A549 (cell line): ENCODE measurements at regions not wholly inside any gene's neighbourhood (a gene's known extent, or its start where the extent isn't known, plus 50 kb on each side); places are given as distances from the start of the nearest gene placed in this dataset.

Experiments
- ATAC-seq, 2 experiments: fragments of 200-7000 bp in 1 of 2; fragments of >200 bp in 1 of 2; cut with Nextera tagmentation in 1 of 2; cut with Tn5 transposase in 1 of 2; 3 replicates each; pipeline versions ENCODE4 v1.8.0 to v1.9.1; 2018 to 2020; ENCODE audit warnings: mild to moderate bottlenecking in 1 of 2, moderate library complexity in 1 of 2
- CTCF ChIA-PET: fragments of 300-600 bp; sonication (Branson Sonifier 250); formaldehyde crosslinking; extraction: SDS; loops from one replicate; lab custom pipeline; 2021; ENCODE audit warnings: antibody characterized with exemption, inconsistent platforms; lab: Yijun Ruan, JAX
- POLR2A ChIA-PET: fragments of 350-600 bp; formaldehyde crosslinking; extraction: SDS; loops from one replicate; lab custom pipeline; 2021; ENCODE audit warnings: antibody characterized with exemption, inconsistent platforms; lab: Yijun Ruan, JAX
- DNase-seq, 2 experiments: peaks; one replicate each; pipeline versions ENCODE4 v3.0.0 to v3.0.0-alpha.2; 2011 to 2016; ENCODE audit warnings: low read depth in 1 of 2, low spot score in 1 of 2
- FAIRE-seq: peaks from 2 replicates; lab custom pipeline; 2011; peaks lifted over from hg19 to GRCh38; lab: Jason Lieb, UNC
- H3K27ac ChIP-seq, 2 experiments: fragments of >200 bp; sonication (Bioruptor Twin); formaldehyde crosslinking; 3 replicates each; pipeline ENCODE4 v1.5.1; 2016 to 2017
- H3K4me1 ChIP-seq: fragments of >200 bp; sonication (Bioruptor Twin); formaldehyde crosslinking; 3 replicates; pipeline ENCODE4 v1.6.1; 2016
- H3K4me2 ChIP-seq: fragments of >200 bp; sonication (Bioruptor Twin); formaldehyde crosslinking; 3 replicates; pipeline ENCODE4 v1.6.1; 2016
- H3K4me3 ChIP-seq: fragments of >200 bp; sonication (Bioruptor Twin); formaldehyde crosslinking; 3 replicates; pipeline ENCODE4 v1.5.1; 2016
- H3K9me3 ChIP-seq: fragments of >200 bp; sonication (Bioruptor Twin); formaldehyde crosslinking; 3 replicates; pipeline ENCODE4 v1.6.1; 2016
- BCL3 ChIP-seq: fragments of >200 bp; sonication (Bioruptor Twin); formaldehyde crosslinking; IDR thresholded peaks from 3 replicates; pipeline ENCODE4 v1.6.1; 2016
- CHD4 ChIP-seq: fragments of 200-600 bp; sonication (generic); IDR thresholded peaks from 2 replicates; pipeline ENCODE4 v1.6.1; 2016; ENCODE audit warnings: antibody characterized with exemption, mild to moderate bottlenecking, borderline replicate concordance
- CTCF ChIP-seq: fragments of >200 bp; sonication (Bioruptor Twin); formaldehyde crosslinking; IDR thresholded peaks from 3 replicates; pipeline ENCODE4 v1.5.1; 2016
- EHF ChIP-seq: fragments of 250-450 bp; sonication (Bioruptor Pico); IDR thresholded peaks from 2 replicates; pipeline ENCODE4 v1.5.0; 2020; ENCODE audit warnings: mild to moderate bottlenecking
- EHMT2 ChIP-seq: fragments of 200-600 bp; sonication (generic); IDR thresholded peaks from 2 replicates; pipeline ENCODE4 v1.6.1; 2016; ENCODE audit warnings: antibody characterized with exemption, low read depth, mild to moderate bottlenecking, moderate library complexity
- FOSB ChIP-seq: fragments of 250-450 bp; sonication (Bioruptor Pico); IDR thresholded peaks from 2 replicates; pipeline ENCODE4 v1.5.0; 2020; ENCODE audit warnings: mild to moderate bottlenecking, moderate library complexity
- GATA3 ChIP-seq: IDR thresholded peaks from 2 replicates; pipeline ENCODE4 v1.6.1; 2012; ENCODE audit warnings: borderline replicate concordance
- HDAC2 ChIP-seq: fragments of 200-600 bp; sonication (generic); IDR thresholded peaks from 2 replicates; pipeline ENCODE4 v1.6.1; 2016
- HEYL ChIP-seq: fragments of 250-450 bp; sonication (Bioruptor Pico); IDR thresholded peaks from 2 replicates; pipeline ENCODE4 v1.8.0; 2021; ENCODE audit warnings: mild to moderate bottlenecking, moderate library complexity
- HOXB13 ChIP-seq: fragments of 250-450 bp; sonication (Bioruptor Pico); IDR thresholded peaks from 2 replicates; pipeline ENCODE4 v1.5.0; 2020; ENCODE audit warnings: low read depth, mild to moderate bottlenecking, moderate library complexity
- HOXB5 ChIP-seq: fragments of 250-450 bp; sonication (Bioruptor Pico); IDR thresholded peaks from 2 replicates; pipeline ENCODE4 v1.5.0; 2020; ENCODE audit warnings: mild to moderate bottlenecking, moderate library complexity
- JUNB ChIP-seq: fragments of >200 bp; sonication (Bioruptor Twin); formaldehyde crosslinking; IDR thresholded peaks from 2 replicates; pipeline ENCODE4 v1.6.1; 2016
- KDM5A ChIP-seq: fragments of 200-600 bp; sonication (generic); IDR thresholded peaks from 2 replicates; pipeline ENCODE4 v1.6.1; 2016; ENCODE audit warnings: antibody characterized with exemption, mild to moderate bottlenecking
- MAFK ChIP-seq: fragments of 450-650 bp; IDR thresholded peaks from 2 replicates; pipeline ENCODE4 v1.6.1; 2014; ENCODE audit not compliant: partially characterized antibody
- MAX ChIP-seq: IDR thresholded peaks from 2 replicates; pipeline ENCODE4 v1.6.1; 2012
- NFE2L2 ChIP-seq: fragments of 150-350 bp; conservative IDR thresholded peaks from 2 replicates; pipeline ENCODE4 v1.6.1; 2014; ENCODE audit warnings: low read length
- NPAS2 ChIP-seq: fragments of 250-450 bp; sonication (Bioruptor Pico); IDR thresholded peaks from 2 replicates; pipeline ENCODE4 v1.8.0; 2022; ENCODE audit warnings: mild to moderate bottlenecking, moderate library complexity, borderline replicate concordance
- PHF8 ChIP-seq: fragments of 200-600 bp; sonication (generic); IDR thresholded peaks from 2 replicates; pipeline ENCODE4 v1.6.1; 2016; ENCODE audit warnings: low read depth, mild to moderate bottlenecking, antibody characterized with exemption, moderate library complexity, borderline replicate concordance
- POLR2A ChIP-seq: IDR thresholded peaks from 2 replicates; pipeline ENCODE4 v1.6.1; 2012; ENCODE audit warnings: mild to moderate bottlenecking, low read length
- RCOR1 ChIP-seq: fragments of 150-350 bp; IDR thresholded peaks from 2 replicates; pipeline ENCODE4 v1.6.1; 2014; ENCODE audit warnings: antibody characterized with exemption, low read length, low read depth
- RFX5 ChIP-seq: fragments of 450-650 bp; IDR thresholded peaks from 2 replicates; pipeline ENCODE4 v1.7.1; 2014; ENCODE audit warnings: antibody characterized with exemption, mild to moderate bottlenecking, moderate library complexity
- RNF2 ChIP-seq: fragments of 200-600 bp; sonication (generic); IDR thresholded peaks from 2 replicates; pipeline ENCODE4 v1.6.1; 2016; ENCODE audit warnings: low read depth, mild to moderate bottlenecking, antibody characterized with exemption, moderate library complexity, borderline replicate concordance
- TFCP2L1 ChIP-seq: fragments of 250-450 bp; sonication (Bioruptor Pico); IDR thresholded peaks from 2 replicates; pipeline ENCODE4 v1.5.0; 2021; ENCODE audit warnings: mild to moderate bottlenecking
- ZNF302 ChIP-seq: fragments of 250-450 bp; sonication (Bioruptor Pico); IDR thresholded peaks from 2 replicates; pipeline ENCODE4 v1.9.0; 2021; ENCODE audit warnings: inconsistent platforms, mild to moderate bottlenecking, moderate library complexity
- WGBS: methylation state at CpG from one replicate; pipeline ENCODE4 v1.1.6; 2017; ENCODE audit errors: missing lambda C conversion rate; 5-methylcytosine and 5-hydroxymethylcytosine counted together

GRCh38 chr13:106710266-106710665 lies 142.3 kb upstream of the ARGLU1 start:
- no peak overlapping the region for H3K4me3 ChIP-seq
- H3K27ac ChIP-seq, result no peak overlapping the region
- WGBS, result 19% methylated on average over 7 of the region's 7 CpGs
- no peak overlapping the region for H3K4me2 ChIP-seq
- FAIRE-seq (no peak), ATAC-seq (no peak), DNase-seq (no peak)
- no peaks in the 10 kb centered on the region for H3K4me1 ChIP-seq
- H3K9me3 ChIP-seq, result no peaks in the 10 kb centered on the region
- TF ChIP-seq CTCF (no peak), EHF (CRISPR knock-in tag) (no peak), RFX5 (no peak), RCOR1 (no peak), NFE2L2 (no peak), FOSB (CRISPR knock-in tag) (no peak), KDM5A (no peak), JUNB (no peak), TFCP2L1 (CRISPR knock-in tag) (no peak)
- ChIA-PET POLR2A (no interaction called here), CTCF (no interaction called here)

GRCh38 chr13:106709522-106709921 lies 141.6 kb upstream of the ARGLU1 start:
- Histone ChIP-seq H3K4me1 (no peaks in the 10 kb centered on the region), H3K9me3 (no peaks in the 10 kb centered on the region), H3K27ac (no peak overlapping the region), H3K4me3 (no peak overlapping the region)
- ChIA-PET POLR2A (no interaction called here), CTCF (no interaction called here)
- FAIRE-seq, result no peak
- TF ChIP-seq HDAC2 (no peak), CTCF (no peak), POLR2A (no peak), MAX (no peak), BCL3 (no peak), HEYL (no peak)
- TF ChIP-seq, all 56 proteins: peak for 0
- ATAC-seq (no peak), DNase-seq (no peak)
- no peak overlapping the region for H3K4me2 ChIP-seq
- 9% methylated on average over 3 of the region's 3 CpGs for WGBS

GRCh38 chr13:106702505-106702904 lies 134.6 kb upstream of the ARGLU1 start:
- ATAC-seq (no peak), FAIRE-seq (no peak), DNase-seq (no peak)
- WGBS, result 29% methylated on average over 9 of the region's 9 CpGs
- Histone ChIP-seq H3K27ac (no peak overlapping the region), H3K4me1 (no peaks in the 10 kb centered on the region), H3K9me3 (no peaks in the 10 kb centered on the region), H3K4me3 (no peak overlapping the region), H3K4me2 (no peak overlapping the region)
- no peak for TF ChIP-seq ZNF302 (CRISPR knock-in tag)
- no peak for TF ChIP-seq PHF8
- no peak for TF ChIP-seq GATA3
- TF ChIP-seq EHMT2, result no peak
- TF ChIP-seq KDM5A, result no peak
- no peak for TF ChIP-seq RNF2
- no peak for TF ChIP-seq HOXB13 (CRISPR knock-in tag)
- TF ChIP-seq POLR2A, result no peak
- no peak for TF ChIP-seq HOXB5 (CRISPR knock-in tag)
- TF ChIP-seq CHD4, result no peak
- no peak for TF ChIP-seq MAFK
- TF ChIP-seq NPAS2, result no peak
- POLR2A ChIA-PET, result no interaction called here
- CTCF ChIA-PET, result no interaction called here
